Stomach (tissue), 4 donors: ENCODE measurements at regions not wholly inside any gene's neighbourhood (a gene's known extent, or its start where the extent isn't known, plus 50 kb on each side); places are given as distances from the start of the nearest gene placed in this dataset.

Experiments used
- CTCF ChIP-seq, 7 experiments: fragments of 450-650 bp in 4 of 7; fragments of 200-600 bp in 3 of 7; sonication (generic) in 3 of 7; IDR thresholded peaks; one replicate each; pipeline ENCODE4 v1.5.1; 2016 to 2019; ENCODE audit warnings: antibody characterized with exemption in 7 of 7, control low read depth in 2 of 7, mild to moderate bottlenecking in 1 of 7
- EP300 ChIP-seq: sonication (generic); formaldehyde crosslinking; IDR thresholded peaks from one replicate; pipeline ENCODE4 v1.6.1; 2017; ENCODE audit warnings: antibody characterized with exemption
- POLR2A ChIP-seq, 4 donors: fragments of 450-650 bp; IDR thresholded peaks; one replicate each; pipeline ENCODE4 v1.6.1; 2016; ENCODE audit warnings: antibody characterized with exemption in 4 of 4, control low read depth in 2 of 4, mild to moderate bottlenecking in 1 of 4, moderate library complexity in 1 of 4
- POLR2AphosphoS5 ChIP-seq, 3 donors: sonication (generic); formaldehyde crosslinking; IDR thresholded peaks; one replicate each; pipeline ENCODE4 v1.6.1; 2016; ENCODE audit warnings: antibody characterized with exemption in 3 of 3

- TF ChIP-seq POLR2AphosphoS5 (IDR thresholded peaks at IDR 0.05) (no peak), POLR2A (IDR thresholded peaks at IDR 0.05) (no peak), CTCF (IDR thresholded peaks at IDR 0.05) (no peak), EP300 (no peak)
Measured at GRCh38 chr5:74420947-74421346, 219.6 kb downstream of the ENC1 start.
